Endodermal cell (in vitro differentiated cells): ENCODE measurements at regions not wholly inside any gene's neighbourhood (a gene's known extent, or its start where the extent isn't known, plus 50 kb on each side); places are given as distances from the start of the nearest gene placed in this dataset.

Source experiments
- DNase-seq: peaks from one replicate; pipeline ENCODE4 v3.0.0-alpha.2; 2017
- H3K27ac ChIP-seq: 2 replicates; pipeline ENCODE4 v1.5.1; 2013; ENCODE audit warnings: mild to moderate bottlenecking, low read depth, low read length, moderate library complexity
- H3K27me3 ChIP-seq: 2 replicates; pipeline ENCODE4 v1.6.1; 2013; ENCODE audit warnings: mild to moderate bottlenecking, low read length, moderate library complexity; ENCODE audit not compliant: insufficient read depth, control insufficient read depth, poor library complexity, severe bottlenecking
- H3K36me3 ChIP-seq: 2 replicates; pipeline ENCODE4 v1.7.0; 2013; ENCODE audit warnings: mild to moderate bottlenecking, low read length, moderate library complexity; ENCODE audit not compliant: control insufficient read depth, insufficient read depth
- H3K4me1 ChIP-seq: one replicate; pipeline ENCODE4 v1.7.0; 2013; ENCODE audit warnings: low read length; ENCODE audit not compliant: control insufficient read depth, insufficient read depth
- H3K4me3 ChIP-seq: 2 replicates; pipeline ENCODE4 v1.5.1; 2013; ENCODE audit warnings: mild to moderate bottlenecking, low read length, moderate library complexity
- H3K9ac ChIP-seq: 2 replicates; pipeline ENCODE4 v1.6.1; 2013; ENCODE audit warnings: mild to moderate bottlenecking, low read length, moderate library complexity; ENCODE audit not compliant: poor library complexity, severe bottlenecking; ENCODE audit errors: extremely low read depth
- H3K9me3 ChIP-seq: 2 replicates; pipeline ENCODE4 v1.6.1; 2013; ENCODE audit warnings: mild to moderate bottlenecking, low read length, moderate library complexity; ENCODE audit not compliant: control insufficient read depth
- H3K27ac Mint-ChIP-seq: 2 replicates; pipeline ENCODE4 v1.8.0; 2020; ENCODE audit warnings: mixed read lengths
- H3K27me3 Mint-ChIP-seq: 2 replicates; pipeline ENCODE4 v1.8.0; 2021; ENCODE audit warnings: mild to moderate bottlenecking, mixed read lengths; ENCODE audit not compliant: insufficient read depth
- H3K36me3 Mint-ChIP-seq: 2 replicates; pipeline ENCODE4 v1.8.0; 2020; ENCODE audit warnings: low read depth, mixed read lengths
- H3K4me1 Mint-ChIP-seq: 2 replicates; pipeline ENCODE4 v1.8.0; 2020; ENCODE audit warnings: mixed read lengths
- H3K4me3 Mint-ChIP-seq: 2 replicates; pipeline ENCODE4 v1.8.0; 2020; ENCODE audit warnings: mild to moderate bottlenecking, moderate library complexity, mixed read lengths
- H3K9me3 Mint-ChIP-seq: 2 replicates; pipeline ENCODE4 v1.8.0; 2020; ENCODE audit warnings: mild to moderate bottlenecking, mixed read lengths
- CTCF ChIP-seq: fragments of 200-600 bp; sonication (generic); conservative IDR thresholded peaks from 2 replicates; pipeline ENCODE4 v1.5.0; 2021; ENCODE audit warnings: antibody characterized with exemption, mild to moderate bottlenecking
- WGBS, 2 experiments: methylation state at CpG; one replicate each; pipeline versions ENCODE4 v1.1.5 to v1.1.7; 2013; ENCODE audit warnings: missing lambda C conversion rate in 2 of 2, mixed read lengths in 1 of 2; ENCODE audit not compliant: insufficient coverage in 1 of 2, insufficient read length in 1 of 2; 5-methylcytosine and 5-hydroxymethylcytosine counted together

- H3K9me3 Mint-ChIP-seq, result peaks cover 6% of the 10 kb centered on the region
- peaks cover 7% of the 10 kb centered on the region for H3K4me1 ChIP-seq
- no peak overlapping the region for H3K27ac ChIP-seq
- H3K4me3 ChIP-seq, result peak overlapping the region; percentile 43
- H3K36me3 Mint-ChIP-seq, result no peaks in the 10 kb centered on the region
- H3K27me3 Mint-ChIP-seq, result peaks cover 2% of the 10 kb centered on the region
- 26 to 44% methylated on average over 1 of the region's 1 CpG for WGBS, 2 experiments
- peaks cover 5% of the 10 kb centered on the region for H3K9me3 ChIP-seq
- no peak overlapping the region for H3K27ac Mint-ChIP-seq
- TF ChIP-seq CTCF, result no peak
- peaks cover 15% of the 10 kb centered on the region for H3K4me1 Mint-ChIP-seq
- DNase-seq, result peak; percentile 50
- H3K36me3 ChIP-seq, result no peaks in the 10 kb centered on the region
- no peak overlapping the region for H3K4me3 Mint-ChIP-seq
- H3K9ac ChIP-seq, result no peak overlapping the region
- peaks cover 24% of the 10 kb centered on the region for H3K27me3 ChIP-seq
Observed at GRCh38 chr1:96087719-96088118, 633.9 kb upstream of the PTBP2 start.

DNA sequence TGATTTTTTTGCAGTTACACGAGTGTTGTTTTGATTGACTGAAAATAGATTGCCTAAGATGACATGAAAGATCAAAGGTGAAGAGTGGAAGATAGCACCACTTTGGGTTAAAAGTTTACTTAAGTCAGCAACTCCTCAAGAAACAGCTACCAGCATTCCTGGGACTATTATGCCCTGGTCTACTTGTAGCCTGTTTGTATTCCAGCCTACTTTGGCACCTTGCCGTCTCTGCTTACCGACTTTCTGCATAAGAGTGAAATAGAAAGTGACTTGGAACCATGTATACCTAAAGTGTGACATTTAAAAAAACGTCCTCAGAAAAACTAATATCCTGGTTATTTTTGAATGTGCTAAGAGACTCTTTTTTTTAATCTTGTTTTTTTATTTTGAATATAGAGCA, 631.5 kb upstream of the PTBP2 start:
- no peak overlapping the region for H3K27ac ChIP-seq
- H3K9me3 ChIP-seq, result no peaks in the 10 kb centered on the region
- peaks cover 24% of the 10 kb centered on the region for H3K27me3 ChIP-seq
- TF ChIP-seq CTCF, result no peak
- H3K4me1 ChIP-seq, result peaks cover 7% of the 10 kb centered on the region
- Mint-ChIP-seq H3K9me3 (no peaks in the 10 kb centered on the region), H3K36me3 (no peaks in the 10 kb centered on the region), H3K4me1 (peaks cover 15% of the 10 kb centered on the region), H3K27ac (no peak overlapping the region), H3K4me3 (no peak overlapping the region), H3K27me3 (no peaks in the 10 kb centered on the region)
- H3K36me3 ChIP-seq, result no peaks in the 10 kb centered on the region
- WGBS, 2 experiments, result 75 to 88% methylated on average over 2 to 4 of the region's 4 CpGs
- no peak overlapping the region for H3K9ac ChIP-seq
- DNase-seq, result no peak
- H3K4me3 ChIP-seq, result no peak overlapping the region

GRCh38 chr1:96095849-96096612, 625.6 kb upstream of the PTBP2 start:
- Mint-ChIP-seq H3K36me3 (no peaks in the 10 kb centered on the region), H3K27ac (no peak overlapping the region), H3K27me3 (no peaks in the 10 kb centered on the region), H3K4me3 (no peak overlapping the region), H3K9me3 (no peaks in the 10 kb centered on the region), H3K4me1 (no peaks in the 10 kb centered on the region)
- no peak for TF ChIP-seq CTCF
- Histone ChIP-seq H3K4me1 (no peaks in the 10 kb centered on the region), H3K4me3 (no peak overlapping the region), H3K9me3 (no peaks in the 10 kb centered on the region), H3K36me3 (no peaks in the 10 kb centered on the region), H3K27me3 (no peaks in the 10 kb centered on the region), H3K9ac (no peak overlapping the region), H3K27ac (no peak overlapping the region)
- DNase-seq, result no peak
- 96% methylated on average over 1 of the region's 2 CpGs; no CpG with 5 or more reads in 1 of the 2 experiments for WGBS, 2 experiments
